Left renal pelvis (tissue), 4 donors: ENCODE measurements at regions not wholly inside any gene's neighbourhood (a gene's known extent, or its start where the extent isn't known, plus 50 kb on each side); places are given as distances from the start of the nearest gene placed in this dataset.
"Not testable (repeated sequence)": the region's sequence is repeated elsewhere in the genome, so short reads cannot be mapped to it uniquely, and the experiment has no call there.

Source experiments
- DNase-seq, 4 donors: peaks; one replicate each; pipeline ENCODE4 v3.0.0-alpha.2; 2013; ENCODE audit warnings: low read depth in 4 of 4, low spot score in 3 of 4

GRCh38 chr1:30660241-30660640 is 63.1 kb downstream of the MATN1 start:
- no peak for DNase-seq

DNA sequence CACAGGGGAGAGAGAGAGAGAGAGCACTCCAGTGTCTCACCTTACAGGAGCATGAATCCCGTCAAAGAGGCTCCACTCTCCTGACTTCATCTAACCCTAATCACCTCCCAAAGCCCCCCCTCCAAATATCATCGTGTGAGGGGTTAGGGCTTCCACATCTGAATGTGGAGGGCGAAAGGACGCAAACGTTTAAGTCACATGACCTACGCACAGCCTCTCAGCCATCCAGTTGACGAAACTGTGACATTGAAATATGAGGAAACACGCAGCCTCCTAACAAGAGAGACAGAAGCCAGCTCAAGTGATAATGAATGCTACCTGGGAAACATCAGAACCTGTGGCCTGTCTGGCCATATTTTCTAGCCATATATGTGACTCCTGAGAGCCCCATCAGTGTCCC is 63.7 kb downstream of the MATN1 start:
- no peak for DNase-seq

DNA sequence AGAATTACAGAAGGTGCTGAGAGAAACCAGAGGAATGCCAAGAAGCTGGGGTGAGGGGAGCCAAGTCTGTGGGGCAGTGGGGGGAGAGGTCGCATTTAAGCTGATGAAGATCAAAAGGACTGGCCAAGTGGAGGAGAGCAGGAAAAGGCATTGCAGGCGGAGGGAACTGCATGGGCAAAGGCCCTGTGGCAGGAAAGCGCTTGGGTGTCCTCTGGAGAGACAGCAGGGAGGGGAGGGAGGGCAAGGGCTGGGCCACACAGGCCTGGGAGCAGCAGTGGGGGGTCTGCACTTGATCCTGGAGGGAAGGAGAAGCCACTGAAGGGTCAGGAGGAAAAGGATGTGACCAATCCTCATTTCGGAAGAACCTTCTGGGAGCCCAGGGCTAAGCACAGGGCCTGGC is 65.0 kb downstream of the MATN1 start:
- DNase-seq = not testable (repeated sequence)

- DNase-seq = no peak
Measured at GRCh38 chr1:30658014-30658336, 65.4 kb downstream of the MATN1 start.

- DNase-seq = no peak
Measured at GRCh38 chr1:30657131-30658013, 66.0 kb downstream of the MATN1 start.

GRCh38 chr1:30656171-30656940 is 67.0 kb downstream of the MATN1 start:
- DNase-seq = no peak

GRCh38 chr1:30655672-30656071 is 67.7 kb downstream of the MATN1 start:
- DNase-seq = no peak

DNA sequence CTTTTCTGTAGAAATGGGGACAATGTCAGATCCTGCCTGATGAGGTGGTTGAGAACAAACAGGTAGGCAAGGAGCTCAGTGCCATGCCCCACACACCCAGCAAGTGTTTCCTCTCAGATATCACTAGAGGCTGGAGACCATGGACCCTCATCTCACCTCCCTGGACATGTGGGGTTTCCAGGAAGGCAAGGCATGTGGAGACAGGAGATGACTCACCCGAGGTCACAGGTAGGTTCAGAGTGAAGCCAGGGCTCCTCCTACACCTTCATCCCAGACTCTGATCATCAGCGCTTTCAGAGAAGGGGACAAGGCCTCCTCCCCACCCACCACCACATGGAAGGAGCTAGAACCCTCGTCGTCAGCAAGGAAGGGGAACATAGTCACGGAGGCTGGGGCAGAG is 69.2 kb downstream of the MATN1 start:
- DNase-seq = no peak

DNA sequence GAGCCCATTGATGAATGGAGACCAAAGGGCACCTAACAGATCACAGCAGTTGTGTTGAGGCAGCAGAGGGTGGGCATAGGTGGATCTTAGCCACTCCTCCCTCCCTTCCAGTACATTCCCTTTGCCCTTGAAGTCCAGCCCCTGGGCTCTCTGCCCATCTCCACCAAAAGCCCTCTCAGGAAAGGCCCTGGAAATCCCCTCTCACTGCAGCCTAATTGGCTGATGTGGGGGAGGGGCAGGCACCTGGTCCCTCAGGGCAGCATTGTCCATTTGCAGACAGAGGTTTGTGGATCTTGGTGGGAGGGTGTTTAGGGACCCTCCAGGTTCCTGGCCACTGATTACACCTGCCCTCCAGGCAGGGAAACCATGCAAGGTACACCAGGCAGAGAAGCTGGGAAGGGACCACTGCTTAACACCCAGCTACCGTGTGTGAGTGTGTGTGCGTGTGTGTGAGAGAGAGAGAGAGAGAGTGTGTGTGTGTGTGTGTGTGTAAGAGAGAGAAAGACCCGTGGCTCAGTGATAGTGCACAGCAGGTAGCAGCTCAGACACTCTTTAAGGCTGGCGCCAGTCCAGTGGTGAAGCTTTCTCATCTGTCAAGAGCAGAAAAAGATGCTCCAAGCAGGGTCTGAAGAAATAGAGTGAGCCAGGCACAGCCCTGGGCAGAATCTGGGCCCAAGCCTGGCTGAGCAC is 71.1 kb downstream of the MATN1 start:
- DNase-seq = no peak

- not testable (repeated sequence) for DNase-seq
Measured at GRCh38 chr1:30651395-30651794, 72.0 kb downstream of the MATN1 start.

DNA sequence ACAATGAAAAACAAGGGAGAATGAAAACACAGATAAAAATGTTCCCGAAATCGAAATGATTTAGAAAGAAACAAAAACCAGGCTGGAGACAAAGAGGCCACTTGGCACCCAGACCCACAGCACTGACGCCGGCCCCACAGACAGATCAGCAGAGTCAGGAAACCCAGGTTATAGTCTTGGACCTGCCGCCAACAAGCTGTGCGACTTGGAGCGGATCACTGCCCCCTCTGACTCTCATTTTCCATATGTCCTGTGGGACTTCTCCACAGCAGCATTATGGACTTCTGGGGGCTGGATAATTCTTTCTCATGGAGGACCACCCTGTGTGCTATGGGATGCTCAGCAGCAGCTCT is 72.4 kb downstream of the MATN1 start:
- DNase-seq = no peak

DNA sequence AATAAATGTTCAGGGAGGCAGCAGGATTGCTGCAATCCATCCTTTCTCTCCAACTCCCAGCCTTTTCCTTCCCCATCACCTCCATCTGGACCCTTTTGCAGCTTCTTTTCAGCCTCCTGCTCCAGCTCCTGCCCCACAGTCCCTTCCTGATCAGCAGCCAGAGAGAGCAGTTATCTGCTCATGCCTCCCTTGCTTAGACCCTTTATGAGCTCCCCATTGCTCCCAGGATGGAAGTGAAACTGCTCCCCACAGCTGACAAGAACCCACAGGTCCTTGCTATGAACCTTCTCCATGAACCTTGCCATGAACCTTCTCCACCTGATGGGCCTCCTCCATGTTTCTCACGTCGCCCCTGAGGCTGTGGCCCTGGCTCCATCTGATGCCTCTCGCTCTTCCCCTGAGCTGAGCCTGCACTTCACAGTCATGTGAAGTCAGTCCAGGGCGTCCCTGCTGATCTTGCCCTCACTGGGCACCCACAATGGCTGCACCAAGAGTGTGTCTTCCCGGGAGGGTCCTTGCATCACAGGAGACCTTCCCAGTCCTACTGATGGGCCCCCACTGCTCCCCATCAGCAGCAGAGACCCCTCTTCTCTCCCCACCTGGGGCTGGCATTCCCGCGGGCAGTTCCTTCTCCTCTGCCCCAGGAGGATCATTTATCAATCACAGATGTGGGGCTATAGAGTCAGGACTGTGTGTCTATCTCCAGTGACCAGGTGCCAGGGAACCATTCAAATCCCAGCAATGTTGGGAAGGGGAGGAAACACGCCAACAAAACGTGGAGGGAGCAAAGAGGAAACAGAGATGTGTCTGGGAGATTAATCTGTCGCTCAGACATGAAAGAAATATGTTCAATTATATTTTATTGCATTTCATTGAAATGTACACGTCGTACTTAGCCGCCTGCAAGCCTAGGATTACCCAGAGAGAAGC is 73.1 kb downstream of the MATN1 start:
- DNase-seq = no peak

DNA sequence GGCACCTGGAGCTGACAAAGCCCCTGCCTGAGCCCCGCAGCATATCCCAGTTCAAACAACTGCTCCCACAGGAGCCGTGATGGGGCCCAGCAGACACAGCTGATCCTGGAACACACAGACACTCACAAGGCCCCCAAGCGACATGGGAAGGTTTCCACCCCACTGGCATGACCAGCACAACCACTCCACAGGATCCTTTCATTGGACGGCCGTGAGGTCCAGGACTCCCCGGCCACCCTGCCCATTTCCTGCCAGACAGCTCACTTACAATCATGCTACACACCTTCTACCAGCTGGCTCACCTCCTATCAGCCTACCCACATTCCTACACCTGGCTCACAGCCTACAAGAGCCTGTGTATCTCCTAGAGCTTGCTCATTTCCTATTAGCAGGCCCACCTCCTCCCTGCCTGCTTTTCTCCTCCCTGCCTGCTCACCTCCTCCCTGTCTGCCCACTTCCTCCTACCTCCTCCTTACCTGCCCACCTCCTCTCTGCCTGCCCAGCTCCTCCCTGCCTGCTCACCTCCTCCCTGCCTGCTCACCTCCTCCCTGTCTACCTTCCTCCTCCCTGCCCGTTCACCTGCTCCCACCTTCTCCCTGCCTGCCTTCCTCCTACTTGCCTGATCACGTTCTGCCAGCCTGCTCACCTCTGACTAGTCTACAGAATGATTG is 73.9 kb downstream of the MATN1 start:
- no peak for DNase-seq

GRCh38 chr1:30648408-30649000 is 74.9 kb downstream of the MATN1 start:
- no peak for DNase-seq

- no peak for DNase-seq
Measured at GRCh38 chr1:30645807-30646206, 77.6 kb downstream of the MATN1 start.

GRCh38 chr1:30642391-30643120 is 80.8 kb downstream of the MATN1 start:
- no peak for DNase-seq

GRCh38 chr1:30641572-30642353 is 81.6 kb downstream of the MATN1 start:
- DNase-seq = no peak

- no peak for DNase-seq
Measured at GRCh38 chr1:30639881-30640452, 83.4 kb downstream of the MATN1 start.
